Coronary artery (tissue), 2 donors: ENCODE measurements at regions not wholly inside any gene's neighbourhood (a gene's known extent, or its start where the extent isn't known, plus 50 kb on each side); places are given as distances from the start of the nearest gene placed in this dataset.

Experiments used
- DNase-seq: peaks from one replicate; pipeline ENCODE4 v3.0.0-alpha.2; 2017; ENCODE audit warnings: low spot score
- H3K27ac ChIP-seq, 2 donors: fragments of 200-600 bp; sonication (generic); one replicate each; pipeline ENCODE4 v1.5.1; 2016 to 2019
- H3K4me3 ChIP-seq: fragments of 200-600 bp; sonication (generic); 2 replicates; pipeline ENCODE4 v1.5.1; 2016; ENCODE audit warnings: mild to moderate bottlenecking, moderate library complexity
- TF ChIP-seq, protein P1 (sequence below): fragments of 200-600 bp; sonication (generic); IDR thresholded peaks from one replicate; pipeline ENCODE4 v1.5.1; 2019; ENCODE audit warnings: antibody characterized with exemption

DNA sequence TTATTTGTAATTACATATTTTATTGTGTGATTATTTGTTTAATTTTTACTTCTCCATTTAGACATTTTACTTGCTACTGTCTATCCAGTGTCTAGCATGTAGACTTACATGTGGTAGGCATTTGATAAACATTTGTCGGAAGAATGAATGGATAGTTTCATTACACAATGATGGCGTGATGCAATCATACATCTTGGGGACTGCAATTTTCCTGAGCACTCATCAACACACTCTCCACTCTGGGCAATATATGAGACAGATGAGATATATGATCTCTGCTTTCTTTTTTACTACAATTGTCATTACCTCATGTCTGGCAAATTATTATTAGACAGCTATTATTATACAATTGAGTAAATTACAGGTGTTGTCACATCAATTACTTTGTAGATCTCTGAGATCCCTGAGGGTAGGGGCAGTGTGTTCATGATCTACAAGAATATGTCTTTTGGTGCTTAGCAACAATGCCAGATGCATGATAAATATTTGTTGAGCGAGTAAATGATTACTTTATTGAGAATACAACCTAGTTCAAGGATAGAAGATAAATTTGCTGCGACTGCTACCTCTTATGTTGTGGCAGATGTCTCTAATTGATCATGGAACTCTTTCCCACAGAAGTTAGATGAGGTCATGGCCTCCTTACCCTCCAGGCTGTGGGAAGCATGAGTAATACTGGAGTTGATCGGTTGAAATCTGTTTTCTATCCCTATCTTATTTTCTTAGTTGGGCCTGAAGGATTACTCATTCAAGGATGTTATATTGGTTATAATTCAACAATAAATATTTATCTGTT lies 416.0 kb downstream of the LRIG3 start:
- no peak overlapping the region for H3K4me3 ChIP-seq
- no peak overlapping the region for H3K27ac ChIP-seq
- TF ChIP-seq, protein P1, sequence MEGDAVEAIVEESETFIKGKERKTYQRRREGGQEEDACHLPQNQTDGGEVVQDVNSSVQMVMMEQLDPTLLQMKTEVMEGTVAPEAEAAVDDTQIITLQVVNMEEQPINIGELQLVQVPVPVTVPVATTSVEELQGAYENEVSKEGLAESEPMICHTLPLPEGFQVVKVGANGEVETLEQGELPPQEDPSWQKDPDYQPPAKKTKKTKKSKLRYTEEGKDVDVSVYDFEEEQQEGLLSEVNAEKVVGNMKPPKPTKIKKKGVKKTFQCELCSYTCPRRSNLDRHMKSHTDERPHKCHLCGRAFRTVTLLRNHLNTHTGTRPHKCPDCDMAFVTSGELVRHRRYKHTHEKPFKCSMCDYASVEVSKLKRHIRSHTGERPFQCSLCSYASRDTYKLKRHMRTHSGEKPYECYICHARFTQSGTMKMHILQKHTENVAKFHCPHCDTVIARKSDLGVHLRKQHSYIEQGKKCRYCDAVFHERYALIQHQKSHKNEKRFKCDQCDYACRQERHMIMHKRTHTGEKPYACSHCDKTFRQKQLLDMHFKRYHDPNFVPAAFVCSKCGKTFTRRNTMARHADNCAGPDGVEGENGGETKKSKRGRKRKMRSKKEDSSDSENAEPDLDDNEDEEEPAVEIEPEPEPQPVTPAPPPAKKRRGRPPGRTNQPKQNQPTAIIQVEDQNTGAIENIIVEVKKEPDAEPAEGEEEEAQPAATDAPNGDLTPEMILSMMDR: no peak
- no peak for DNase-seq

DNA sequence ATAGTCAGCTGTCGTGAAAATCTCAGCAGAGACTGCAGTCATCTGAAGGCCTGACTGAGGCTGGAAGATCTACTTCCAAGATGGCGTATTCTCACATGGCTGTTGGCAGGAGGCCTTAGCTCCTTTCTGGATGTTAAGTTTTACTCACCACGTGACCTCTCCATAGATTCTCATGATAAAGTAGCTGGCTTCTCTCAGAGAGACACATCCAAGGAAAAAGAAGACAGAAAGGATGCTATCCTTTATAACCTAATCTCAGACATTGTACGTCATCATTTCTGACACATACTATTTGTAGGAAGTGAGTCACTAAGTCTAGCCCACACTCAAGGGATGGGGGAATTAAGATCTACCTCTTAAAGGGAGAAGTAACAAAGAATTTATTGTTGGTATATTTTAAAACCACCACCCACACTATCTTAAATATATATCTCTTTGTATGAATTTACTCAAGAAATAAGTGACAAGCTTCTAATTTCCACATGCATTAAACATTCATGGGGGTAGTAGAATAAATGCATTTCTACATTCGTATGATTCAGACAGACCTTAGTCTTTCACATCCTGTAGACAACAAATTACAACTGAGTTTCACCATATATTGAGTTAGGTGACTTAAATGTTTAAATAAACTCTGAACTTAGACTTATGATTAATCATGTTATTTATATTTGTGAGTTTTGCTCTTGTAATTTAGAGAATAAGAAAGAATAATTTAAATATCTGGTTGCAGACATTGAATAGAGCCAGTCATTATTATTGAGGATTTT lies 411.0 kb downstream of the LRIG3 start:
- Histone ChIP-seq H3K27ac (no peak overlapping the region), H3K4me3 (no peak overlapping the region)
- no peak for DNase-seq
- TF ChIP-seq, protein P1: no peak

DNA sequence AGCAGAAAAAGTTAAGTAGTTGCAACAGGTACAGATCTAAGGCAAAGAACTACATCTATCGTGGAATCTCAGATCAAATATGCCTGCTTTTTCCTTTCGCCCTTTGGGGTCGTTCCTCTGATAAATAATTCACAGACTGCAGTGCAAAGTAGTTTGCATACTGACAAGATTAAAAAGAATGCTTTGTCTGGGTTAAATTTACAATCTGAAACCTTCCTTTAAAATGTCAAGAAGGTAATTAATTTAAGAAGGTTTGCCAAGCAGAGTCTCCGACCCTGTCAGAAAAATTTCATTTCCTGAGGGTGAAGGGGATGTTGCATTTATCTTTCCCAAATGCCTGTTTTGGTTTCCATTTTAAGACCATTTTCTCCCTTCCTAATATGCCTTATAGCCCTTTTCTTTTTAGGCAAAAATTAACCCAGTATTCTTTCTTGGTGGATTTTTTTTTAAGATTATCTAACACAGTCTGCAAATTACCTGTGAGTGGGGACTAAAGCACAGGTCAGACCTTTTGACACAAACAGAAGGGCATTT lies 406.9 kb downstream of the LRIG3 start:
- no peak overlapping the region for H3K4me3 ChIP-seq
- H3K27ac ChIP-seq: no peak overlapping the region
- no peak for DNase-seq
- TF ChIP-seq, protein P1: no peak

DNA sequence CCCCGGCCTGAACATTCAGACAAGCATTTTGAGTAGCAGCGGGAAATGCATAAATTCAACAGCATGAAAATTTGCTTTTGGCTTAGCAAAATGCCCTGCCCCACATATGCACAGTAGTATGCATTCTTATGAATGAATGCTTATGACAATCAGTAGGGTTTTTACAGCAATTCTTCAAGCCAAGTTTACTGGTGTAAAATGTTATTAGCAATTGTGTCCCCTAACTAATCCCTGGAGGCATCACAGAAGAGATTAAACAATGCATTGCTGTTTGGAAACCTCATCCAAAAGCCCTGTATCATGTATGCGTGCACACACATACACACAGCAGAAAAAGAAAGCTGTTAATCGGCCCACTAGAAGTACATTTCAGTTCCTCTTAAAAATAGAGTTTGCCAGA lies 406.5 kb downstream of the LRIG3 start:
- DNase-seq: no peak
- Histone ChIP-seq H3K4me3 (no peak overlapping the region), H3K27ac (no peak overlapping the region)
- TF ChIP-seq, protein P1: no peak

DNA sequence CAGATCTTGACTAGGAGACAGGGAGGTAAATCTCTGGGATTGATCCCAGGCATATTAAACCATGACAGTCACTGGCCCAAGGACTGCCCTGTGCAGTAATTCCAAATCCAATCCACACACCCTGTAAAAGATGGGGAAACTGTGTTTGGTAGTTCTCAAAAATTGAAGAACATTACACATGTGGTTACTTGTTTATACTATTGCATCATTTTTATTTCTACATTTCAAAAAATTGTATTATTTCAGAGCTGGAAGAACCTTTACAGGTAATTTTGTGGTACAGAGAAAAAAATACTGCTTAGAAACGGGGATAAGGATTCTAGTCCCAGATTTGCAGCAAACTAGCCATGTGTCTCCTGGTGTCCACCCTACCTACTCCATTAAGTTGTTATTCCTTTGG lies 400.5 kb downstream of the LRIG3 start:
- H3K27ac ChIP-seq: no peak overlapping the region
- TF ChIP-seq, protein P1: no peak
- DNase-seq: no peak

DNA sequence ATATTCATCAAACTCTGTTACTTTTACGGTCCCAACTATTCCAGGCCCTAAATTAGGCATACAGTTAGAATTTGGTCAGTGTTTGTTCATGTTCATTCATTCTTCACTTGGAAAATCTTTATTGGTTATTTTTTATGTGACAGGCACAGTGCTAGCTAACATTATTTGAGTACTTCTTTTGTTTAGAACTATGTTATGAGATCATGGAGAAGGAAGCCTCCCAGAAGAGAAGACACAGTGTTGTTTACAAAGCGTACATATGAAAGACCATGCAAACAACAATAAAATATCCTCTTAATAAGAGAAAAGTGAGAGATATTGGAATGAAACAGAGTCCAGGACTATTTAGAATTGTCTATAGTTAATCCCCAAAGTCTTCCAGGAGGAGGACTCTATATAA lies 399.2 kb downstream of the LRIG3 start:
- TF ChIP-seq, protein P1: no peak
- Histone ChIP-seq H3K4me3 (no peak overlapping the region), H3K27ac (no peak overlapping the region)
- no peak for DNase-seq

More for the DNA sequence above, 400.5 kb downstream of the LRIG3 start:
- no peak overlapping the region for H3K4me3 ChIP-seq
